Left lung (tissue), 4 donors: ENCODE measurements at regions not wholly inside any gene's neighbourhood (a gene's known extent, or its start where the extent isn't known, plus 50 kb on each side); places are given as distances from the start of the nearest gene placed in this dataset.
A peak's percentile ranks its signal among the peaks of the same experiment; 100 is the strongest.

Source experiments
- ATAC-seq: fragments of 200-7000 bp; cut with Tn5 transposase; one replicate; pipeline ENCODE4 v1.9.1; 2020; ENCODE audit warnings: moderate library complexity
- DNase-seq, 4 donors: peaks; one replicate each; pipeline ENCODE4 v3.0.0-alpha.2; 2013 to 2020
- H3K27ac ChIP-seq, 2 donors: fragments of 200-600 bp; sonication (generic) in 1 of 2; one replicate each; pipeline versions ENCODE4 v1.5.0 to v1.8.0; 2020 to 2021
- H3K27me3 ChIP-seq, 2 donors: fragments of 200-600 bp; sonication (generic) in 1 of 2; one replicate each; pipeline versions ENCODE4 v1.5.0 to v1.8.0; 2020 to 2021
- H3K36me3 ChIP-seq, 2 donors: fragments of 200-600 bp; sonication (generic) in 1 of 2; one replicate each; pipeline versions ENCODE4 v1.5.0 to v1.8.0; 2020 to 2021
- H3K4me1 ChIP-seq, 2 donors: fragments of 200-600 bp; one replicate each; pipeline ENCODE4 v1.8.0; 2021
- H3K4me3 ChIP-seq, 2 donors: fragments of 200-600 bp; sonication (generic) in 1 of 2; one replicate each; pipeline versions ENCODE4 v1.5.0 to v1.8.0; 2020 to 2021; ENCODE audit warnings: mild to moderate bottlenecking in 1 of 2
- H3K9me3 ChIP-seq, 2 donors: fragments of 200-600 bp; sonication (generic) in 1 of 2; one replicate each; pipeline versions ENCODE4 v1.5.0 to v1.8.0; 2020 to 2021
- intact Hi-C, 2 donors: fragments of 100-400 bp; cut with DNase I; formaldehyde crosslinking; loops; one replicate each; pipeline versions ENCODE4 v1.11.2 to v1.14.2; 2022
- TF ChIP-seq, protein P1 (sequence below), 2 donors: fragments of 200-600 bp; sonication (generic) in 1 of 2; IDR thresholded peaks; one replicate each; pipeline versions ENCODE4 v1.5.0 to v1.8.0; 2021; ENCODE audit warnings: antibody characterized with exemption in 2 of 2
- donor health status: DM: no; HTN: yes; CAD: no.
- donor health status: DM: no; HTN: no; CAD: no.

DNA sequence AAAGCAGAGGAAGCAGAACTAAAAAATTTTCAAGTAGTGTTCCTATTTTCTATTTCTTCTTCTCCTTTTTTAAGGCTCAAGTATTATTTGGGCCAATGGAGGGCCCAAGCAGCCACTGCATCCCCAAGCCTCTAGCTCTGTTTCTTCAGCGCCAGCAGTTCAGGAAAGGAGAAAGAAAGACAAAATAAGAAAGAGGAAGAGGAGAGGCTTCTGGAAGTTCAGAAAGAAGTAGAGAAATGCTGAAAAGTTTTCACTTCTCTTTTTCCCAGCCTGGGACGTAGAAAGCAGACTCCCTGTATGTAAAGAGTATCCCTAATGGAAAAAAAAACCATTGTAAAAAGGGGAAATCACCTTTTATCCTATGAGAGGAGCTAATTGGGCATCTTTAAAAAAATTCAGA, 165.5 kb upstream of the KLF12 start:
- Histone ChIP-seq H3K4me1 (no peaks in the 10 kb centered on the region), H3K36me3 (no peaks in the 10 kb centered on the region), H3K27me3 (no peaks in the 10 kb centered on the region), H3K4me3 (no peak overlapping the region), H3K27ac (peak overlapping the region in 1 of 2 donors; percentile 16), H3K9me3 (no peaks in the 10 kb centered on the region)
- DNase-seq (peak in 1 of 4 donors; percentile 32), ATAC-seq (peak; percentile 49)
- intact Hi-C loops = no loop called here
- TF ChIP-seq, protein P1, sequence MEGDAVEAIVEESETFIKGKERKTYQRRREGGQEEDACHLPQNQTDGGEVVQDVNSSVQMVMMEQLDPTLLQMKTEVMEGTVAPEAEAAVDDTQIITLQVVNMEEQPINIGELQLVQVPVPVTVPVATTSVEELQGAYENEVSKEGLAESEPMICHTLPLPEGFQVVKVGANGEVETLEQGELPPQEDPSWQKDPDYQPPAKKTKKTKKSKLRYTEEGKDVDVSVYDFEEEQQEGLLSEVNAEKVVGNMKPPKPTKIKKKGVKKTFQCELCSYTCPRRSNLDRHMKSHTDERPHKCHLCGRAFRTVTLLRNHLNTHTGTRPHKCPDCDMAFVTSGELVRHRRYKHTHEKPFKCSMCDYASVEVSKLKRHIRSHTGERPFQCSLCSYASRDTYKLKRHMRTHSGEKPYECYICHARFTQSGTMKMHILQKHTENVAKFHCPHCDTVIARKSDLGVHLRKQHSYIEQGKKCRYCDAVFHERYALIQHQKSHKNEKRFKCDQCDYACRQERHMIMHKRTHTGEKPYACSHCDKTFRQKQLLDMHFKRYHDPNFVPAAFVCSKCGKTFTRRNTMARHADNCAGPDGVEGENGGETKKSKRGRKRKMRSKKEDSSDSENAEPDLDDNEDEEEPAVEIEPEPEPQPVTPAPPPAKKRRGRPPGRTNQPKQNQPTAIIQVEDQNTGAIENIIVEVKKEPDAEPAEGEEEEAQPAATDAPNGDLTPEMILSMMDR (IDR thresholded peaks at IDR 0.05) = no peak

DNA sequence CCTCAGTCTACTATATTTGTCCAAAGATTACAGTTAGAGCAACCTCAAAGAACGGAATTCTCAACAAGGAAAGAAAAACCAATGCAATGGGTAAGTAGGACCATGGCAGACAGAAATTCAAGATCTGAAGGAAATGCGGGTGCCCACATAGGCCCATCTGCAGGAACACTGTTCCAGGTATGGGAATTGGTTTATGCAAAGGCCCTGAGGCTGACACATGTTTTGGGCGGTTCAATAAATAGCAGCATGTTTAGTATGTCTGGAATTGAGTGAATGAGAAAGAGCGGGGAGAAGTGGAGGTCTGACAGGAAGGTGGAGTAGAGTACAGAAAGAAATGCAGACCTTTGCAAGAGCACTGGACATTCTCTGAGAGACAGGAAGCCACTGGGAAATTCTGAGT, 164.7 kb upstream of the KLF12 start:
- ATAC-seq = no peak
- H3K27me3 ChIP-seq = no peaks in the 10 kb centered on the region
- H3K4me1 ChIP-seq = no peaks in the 10 kb centered on the region
- no peak for DNase-seq
- H3K36me3 ChIP-seq = no peaks in the 10 kb centered on the region
- peak overlapping the region in 1 of 2 donors; percentile 16 for H3K27ac ChIP-seq
- TF ChIP-seq, protein P1 (IDR thresholded peaks at IDR 0.05) = no peak
- no peaks in the 10 kb centered on the region for H3K9me3 ChIP-seq
- intact Hi-C loops = no loop called here
- H3K4me3 ChIP-seq = no peak overlapping the region

- no peaks in the 10 kb centered on the region for H3K27me3 ChIP-seq
- no peak overlapping the region for H3K27ac ChIP-seq
- TF ChIP-seq, protein P1 (IDR thresholded peaks at IDR 0.05) = no peak
- intact Hi-C loops = no loop called here
- DNase-seq = peak in 2 of 4 donors; percentile 24 to 80
- H3K9me3 ChIP-seq = no peaks in the 10 kb centered on the region
- H3K4me1 ChIP-seq = peaks cover 13 to 17% of the 10 kb centered on the region in 2 donors
- H3K36me3 ChIP-seq = no peaks in the 10 kb centered on the region
- no peak overlapping the region for H3K4me3 ChIP-seq
- ATAC-seq = peak; percentile 75
Observed at GRCh38 chr13:74289861-74290773, 155.9 kb upstream of the KLF12 start.

- TF ChIP-seq, protein P1 (IDR thresholded peaks at IDR 0.05) = no peak
- Histone ChIP-seq H3K4me1 (peaks cover 13 to 17% of the 10 kb centered on the region in 2 donors), H3K27me3 (no peaks in the 10 kb centered on the region), H3K4me3 (no peak overlapping the region), H3K27ac (no peak overlapping the region), H3K9me3 (no peaks in the 10 kb centered on the region), H3K36me3 (no peaks in the 10 kb centered on the region)
- no peak for DNase-seq
- no peak for ATAC-seq
- intact Hi-C loops = no loop called here
Observed at GRCh38 chr13:74289107-74289506, 154.9 kb upstream of the KLF12 start.

DNA sequence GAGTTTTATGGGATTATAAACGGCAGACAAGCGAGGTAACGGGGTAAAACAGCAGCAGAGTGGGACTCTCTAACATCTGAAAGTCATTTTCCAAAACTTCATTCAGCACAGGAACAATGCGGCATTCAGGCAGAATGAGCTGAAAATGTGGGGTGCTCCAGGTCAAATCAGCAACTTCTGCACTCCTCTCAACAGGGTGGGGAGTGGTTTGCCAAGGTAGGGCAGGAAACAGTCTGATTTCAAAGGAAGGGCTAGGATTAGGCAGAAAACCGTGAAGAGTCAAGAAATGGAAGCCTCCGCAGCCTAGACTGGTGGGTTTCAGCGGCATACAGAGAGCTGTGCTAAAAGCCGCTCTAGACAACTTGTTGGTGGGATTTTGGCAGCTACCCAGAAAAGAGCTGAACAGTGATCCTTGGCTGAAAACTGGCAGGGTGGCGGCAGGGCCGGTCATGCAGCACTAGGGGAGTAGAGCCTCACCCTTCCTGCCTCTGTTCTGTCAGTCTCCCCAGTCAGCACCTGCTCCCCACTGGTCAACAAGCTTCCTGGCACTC, 154.2 kb upstream of the KLF12 start:
- DNase-seq (peak in 3 of 4 donors; percentile 28 to 40 (median 38)), ATAC-seq (peak; percentile 41)
- Histone ChIP-seq H3K4me3 (no peak overlapping the region), H3K27ac (no peak overlapping the region), H3K27me3 (no peaks in the 10 kb centered on the region), H3K4me1 (peaks cover 13 to 17% of the 10 kb centered on the region in 2 donors), H3K36me3 (no peaks in the 10 kb centered on the region), H3K9me3 (no peaks in the 10 kb centered on the region)
- intact Hi-C loops = no loop called here
- TF ChIP-seq, protein P1 (IDR thresholded peaks at IDR 0.05) = no peak
